ENCODE measurements at regions not wholly inside any gene's neighbourhood (a gene's known extent, or its start where the extent isn't known, plus 50 kb on each side); places are given as distances from the start of the nearest gene placed in this dataset.

DNA sequence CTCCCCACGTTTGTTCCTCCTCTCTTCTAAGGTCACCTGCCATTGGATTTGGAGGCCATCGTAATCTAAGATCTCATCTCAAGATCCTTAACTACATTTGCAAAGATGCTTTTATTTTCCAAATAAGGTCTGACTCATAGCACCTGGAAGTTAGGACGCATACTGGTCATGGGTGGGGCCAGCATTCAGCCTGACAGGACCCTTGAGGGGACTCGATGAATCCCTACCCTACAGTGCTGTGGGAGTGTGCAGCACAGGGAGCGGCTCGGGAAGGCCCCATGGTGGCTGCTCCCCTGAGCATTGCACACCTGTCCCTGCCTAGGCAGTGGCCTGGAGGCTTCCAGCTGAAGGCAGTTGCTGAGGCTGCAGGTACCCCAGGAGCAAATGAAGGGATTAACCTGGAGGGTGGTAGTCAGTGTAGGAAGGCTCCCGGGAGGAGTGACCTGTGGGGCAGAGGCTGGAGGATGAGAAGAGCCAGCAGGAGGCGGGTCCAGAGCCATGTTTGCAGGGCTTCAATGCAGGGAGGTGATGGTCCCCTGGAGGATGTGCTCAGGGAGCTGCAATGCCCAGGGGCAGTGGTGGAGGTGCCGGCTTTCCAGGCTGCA, 362.2 kb downstream of the CTTN start:
- Histone ChIP-seq H3K4me1 (ENCODE audit: control insufficient read depth in 5 of 5, insufficient read depth in 5 of 5, low read length in 5 of 5) (peaks cover 0 to 3% (median 0%) of the 10 kb centered on the region in 5 donors), H3K36me3 (ENCODE audit: control insufficient read depth in 4 of 4, insufficient read depth in 4 of 4, low read length in 4 of 4) (no peaks in the 10 kb centered on the region), H3K9ac (ENCODE audit: insufficient read depth in 1 of 2, low read length in 2 of 2) (no peak overlapping the region), H3K4me3 (no peak overlapping the region), H3K9me3 (ENCODE audit: control insufficient read depth in 4 of 4, insufficient read depth in 3 of 4, low read length in 3 of 4) (peaks cover 0 to 12% (median 0%) of the 10 kb centered on the region in 4 donors), H3K27ac (ENCODE audit: low read depth in 1 of 2, low read length in 1 of 2) (no peak overlapping the region), H3K27me3 (ENCODE audit: control insufficient read depth in 3 of 3, insufficient read depth in 3 of 3, low read length in 2 of 3) (no peaks in the 10 kb centered on the region)
- DNase-seq (no peak), ATAC-seq (ENCODE audit: insufficient read depth, low FRiP score) (no peak)
- TF ChIP-seq, protein P1, sequence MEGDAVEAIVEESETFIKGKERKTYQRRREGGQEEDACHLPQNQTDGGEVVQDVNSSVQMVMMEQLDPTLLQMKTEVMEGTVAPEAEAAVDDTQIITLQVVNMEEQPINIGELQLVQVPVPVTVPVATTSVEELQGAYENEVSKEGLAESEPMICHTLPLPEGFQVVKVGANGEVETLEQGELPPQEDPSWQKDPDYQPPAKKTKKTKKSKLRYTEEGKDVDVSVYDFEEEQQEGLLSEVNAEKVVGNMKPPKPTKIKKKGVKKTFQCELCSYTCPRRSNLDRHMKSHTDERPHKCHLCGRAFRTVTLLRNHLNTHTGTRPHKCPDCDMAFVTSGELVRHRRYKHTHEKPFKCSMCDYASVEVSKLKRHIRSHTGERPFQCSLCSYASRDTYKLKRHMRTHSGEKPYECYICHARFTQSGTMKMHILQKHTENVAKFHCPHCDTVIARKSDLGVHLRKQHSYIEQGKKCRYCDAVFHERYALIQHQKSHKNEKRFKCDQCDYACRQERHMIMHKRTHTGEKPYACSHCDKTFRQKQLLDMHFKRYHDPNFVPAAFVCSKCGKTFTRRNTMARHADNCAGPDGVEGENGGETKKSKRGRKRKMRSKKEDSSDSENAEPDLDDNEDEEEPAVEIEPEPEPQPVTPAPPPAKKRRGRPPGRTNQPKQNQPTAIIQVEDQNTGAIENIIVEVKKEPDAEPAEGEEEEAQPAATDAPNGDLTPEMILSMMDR (IDR thresholded peaks at IDR 0.05; ENCODE audit: control extremely low read depth, extremely low read depth): no peak
- WGBS, 2 donors: 78 to 88% methylated on average over 9 of the region's 9 CpGs

DNA sequence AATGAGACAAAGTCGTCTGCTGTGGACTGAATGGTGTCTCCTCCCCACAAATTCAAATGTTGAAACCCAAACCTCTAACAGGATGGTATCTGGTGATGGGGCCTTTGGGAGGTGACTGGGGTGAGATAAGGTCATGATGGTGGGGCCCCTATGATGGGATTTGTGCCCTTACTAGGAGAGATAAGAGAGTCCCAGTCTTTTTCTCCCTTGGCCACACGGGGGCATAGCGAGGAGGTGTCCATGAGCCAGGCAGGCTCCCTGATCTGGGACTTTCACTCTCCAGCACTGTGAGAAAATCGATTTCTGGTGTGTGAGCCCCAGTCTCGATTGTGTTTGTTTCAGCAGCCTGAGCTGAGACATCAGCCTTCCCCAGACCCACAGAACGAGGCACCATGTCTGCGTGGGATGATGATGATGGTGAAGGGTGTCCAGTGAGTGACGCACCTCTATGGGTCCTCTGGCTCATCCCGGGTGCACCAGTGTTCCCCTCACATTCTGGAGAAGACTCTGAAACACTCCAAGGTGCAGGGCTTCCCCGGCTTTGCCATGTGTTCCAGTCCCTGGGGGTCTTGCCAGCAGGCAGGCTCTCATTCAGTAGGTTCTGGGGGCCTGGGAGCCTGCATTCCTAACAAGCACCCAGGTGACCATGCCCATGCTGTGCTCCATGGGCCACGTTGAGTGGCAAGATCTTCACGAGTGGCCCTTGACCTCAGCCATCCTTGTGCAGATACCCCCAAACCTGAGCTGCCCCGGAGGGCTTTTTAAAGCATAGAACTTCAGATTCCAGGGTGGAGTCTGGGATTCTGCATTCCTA, 363.0 kb downstream of the CTTN start:
- H3K27me3 ChIP-seq (ENCODE audit: control insufficient read depth in 3 of 3, insufficient read depth in 3 of 3, low read length in 2 of 3): no peaks in the 10 kb centered on the region
- no peak overlapping the region for H3K27ac ChIP-seq (ENCODE audit: low read depth in 1 of 2, low read length in 1 of 2)
- H3K4me3 ChIP-seq: no peak overlapping the region
- no peak overlapping the region for H3K9ac ChIP-seq (ENCODE audit: insufficient read depth in 1 of 2, low read length in 2 of 2)
- TF ChIP-seq, protein P1 (IDR thresholded peaks at IDR 0.05; ENCODE audit: control extremely low read depth, extremely low read depth): no peak
- ATAC-seq (ENCODE audit: insufficient read depth, low FRiP score) (no peak), DNase-seq (no peak)
- no peaks in the 10 kb centered on the region for H3K4me1 ChIP-seq (ENCODE audit: control insufficient read depth in 5 of 5, insufficient read depth in 5 of 5, low read length in 5 of 5)
- no peaks in the 10 kb centered on the region for H3K36me3 ChIP-seq (ENCODE audit: control insufficient read depth in 4 of 4, insufficient read depth in 4 of 4, low read length in 4 of 4)
- H3K9me3 ChIP-seq (ENCODE audit: control insufficient read depth in 4 of 4, insufficient read depth in 3 of 4, low read length in 3 of 4): peaks cover 0 to 14% (median 0%) of the 10 kb centered on the region in 4 donors
- 89 to 92% methylated on average over 13 of the region's 13 CpGs for whole genome bisulfite sequencing, 2 donors

DNA sequence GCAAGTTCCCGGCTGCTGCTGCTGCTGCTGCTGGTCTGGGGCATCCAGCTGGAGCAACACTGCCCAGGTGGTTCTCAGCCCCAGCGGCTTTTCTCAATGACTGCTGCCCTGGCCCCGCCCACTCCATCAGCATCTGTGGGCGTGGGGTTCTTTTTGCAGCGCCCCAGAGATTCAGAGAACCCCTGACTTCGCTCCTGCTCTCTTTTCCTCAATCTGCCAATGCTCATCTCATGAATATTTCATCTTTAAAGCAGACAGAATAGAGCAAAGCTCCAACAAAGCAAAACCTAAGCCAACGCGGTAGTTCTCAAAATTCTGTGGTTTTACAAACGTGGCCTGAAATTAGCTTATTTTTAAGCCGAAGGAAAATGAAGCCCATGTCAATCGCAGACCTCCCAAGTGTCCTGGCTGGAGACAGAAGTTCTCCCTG, 363.6 kb downstream of the CTTN start:
- Histone ChIP-seq H3K4me1 (ENCODE audit: control insufficient read depth in 5 of 5, insufficient read depth in 5 of 5, low read length in 5 of 5) (no peaks in the 10 kb centered on the region), H3K9me3 (ENCODE audit: control insufficient read depth in 4 of 4, insufficient read depth in 3 of 4, low read length in 3 of 4) (peaks cover 0 to 14% (median 0%) of the 10 kb centered on the region in 4 donors), H3K4me3 (no peak overlapping the region), H3K36me3 (ENCODE audit: control insufficient read depth in 4 of 4, insufficient read depth in 4 of 4, low read length in 4 of 4) (no peaks in the 10 kb centered on the region), H3K27me3 (ENCODE audit: control insufficient read depth in 3 of 3, insufficient read depth in 3 of 3, low read length in 2 of 3) (no peaks in the 10 kb centered on the region), H3K9ac (ENCODE audit: insufficient read depth in 1 of 2, low read length in 2 of 2) (no peak overlapping the region), H3K27ac (ENCODE audit: low read depth in 1 of 2, low read length in 1 of 2) (no peak overlapping the region)
- TF ChIP-seq, protein P1 (IDR thresholded peaks at IDR 0.05; ENCODE audit: control extremely low read depth, extremely low read depth): no peak
- no peak for ATAC-seq (ENCODE audit: insufficient read depth, low FRiP score)
- 77 to 87% methylated on average over 11 of the region's 11 CpGs for WGBS, 2 donors
- no peak for DNase-seq

Measured in lung (tissue), 11 donors.